ENCODE measurements at regions not wholly inside any gene's neighbourhood (a gene's known extent, or its start where the extent isn't known, plus 50 kb on each side); places are given as distances from the start of the nearest gene placed in this dataset.

DNA sequence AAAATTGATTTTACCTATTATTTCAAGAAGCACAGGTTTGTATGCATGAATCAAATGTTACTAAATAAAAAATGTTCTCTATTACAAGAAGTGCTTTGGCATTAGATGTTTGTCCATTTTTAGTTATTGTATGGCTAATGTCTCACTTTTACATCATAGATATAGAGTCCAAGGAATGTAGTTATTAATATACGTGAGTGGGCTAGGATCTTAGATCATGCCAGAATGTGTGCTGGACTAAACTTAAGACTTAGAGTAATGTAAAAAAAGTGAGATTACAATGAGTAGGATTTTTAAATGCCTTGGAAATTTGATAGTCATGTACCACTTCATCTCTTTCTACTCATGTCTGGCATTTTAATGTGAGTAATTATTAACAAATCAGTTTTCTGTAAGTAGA, 196.6 kb downstream of the ARL4A start:
- TF ChIP-seq, protein P1, sequence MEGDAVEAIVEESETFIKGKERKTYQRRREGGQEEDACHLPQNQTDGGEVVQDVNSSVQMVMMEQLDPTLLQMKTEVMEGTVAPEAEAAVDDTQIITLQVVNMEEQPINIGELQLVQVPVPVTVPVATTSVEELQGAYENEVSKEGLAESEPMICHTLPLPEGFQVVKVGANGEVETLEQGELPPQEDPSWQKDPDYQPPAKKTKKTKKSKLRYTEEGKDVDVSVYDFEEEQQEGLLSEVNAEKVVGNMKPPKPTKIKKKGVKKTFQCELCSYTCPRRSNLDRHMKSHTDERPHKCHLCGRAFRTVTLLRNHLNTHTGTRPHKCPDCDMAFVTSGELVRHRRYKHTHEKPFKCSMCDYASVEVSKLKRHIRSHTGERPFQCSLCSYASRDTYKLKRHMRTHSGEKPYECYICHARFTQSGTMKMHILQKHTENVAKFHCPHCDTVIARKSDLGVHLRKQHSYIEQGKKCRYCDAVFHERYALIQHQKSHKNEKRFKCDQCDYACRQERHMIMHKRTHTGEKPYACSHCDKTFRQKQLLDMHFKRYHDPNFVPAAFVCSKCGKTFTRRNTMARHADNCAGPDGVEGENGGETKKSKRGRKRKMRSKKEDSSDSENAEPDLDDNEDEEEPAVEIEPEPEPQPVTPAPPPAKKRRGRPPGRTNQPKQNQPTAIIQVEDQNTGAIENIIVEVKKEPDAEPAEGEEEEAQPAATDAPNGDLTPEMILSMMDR (IDR thresholded peaks at IDR 0.05), result no peak
- TF ChIP-seq POLR2AphosphoS5 (IDR thresholded peaks at IDR 0.05), result no peak

All from sigmoid colon (tissue), 4 donors.